Astrocyte (in vitro differentiated cells and primary cell): ENCODE measurements at regions not wholly inside any gene's neighbourhood (a gene's known extent, or its start where the extent isn't known, plus 50 kb on each side); places are given as distances from the start of the nearest gene placed in this dataset.

Experiments
- DNase-seq: peaks from one replicate; pipeline ENCODE4 v3.0.0-alpha.2; 2010; ENCODE audit warnings: low read depth
- FAIRE-seq: peaks from 2 replicates; lab custom pipeline; 2011; peaks lifted over from hg19 to GRCh38; lab: Jason Lieb, UNC
- H2AFZ ChIP-seq: 2 replicates; pipeline ENCODE4 v1.6.0; 2012; ENCODE audit warnings: low read depth, low read length, inconsistent platforms
- H3K27ac ChIP-seq: 2 replicates; pipeline ENCODE4 v1.5.1; 2011; ENCODE audit warnings: low read depth, low read length, inconsistent platforms
- H3K27me3 ChIP-seq: 2 replicates; pipeline ENCODE4 v1.6.0; 2011; ENCODE audit warnings: low read length, inconsistent platforms; ENCODE audit not compliant: insufficient read depth
- H3K36me3 ChIP-seq: 2 replicates; pipeline ENCODE4 v1.5.1; 2011; ENCODE audit warnings: low read length, inconsistent platforms; ENCODE audit not compliant: insufficient read depth
- H3K4me1 ChIP-seq: 2 replicates; pipeline ENCODE4 v1.5.1; 2011; ENCODE audit warnings: low read length, inconsistent platforms; ENCODE audit not compliant: insufficient read depth
- H3K4me2 ChIP-seq: 2 replicates; pipeline ENCODE4 v1.6.0; 2012; ENCODE audit warnings: low read length, inconsistent platforms
- H3K4me3 ChIP-seq: 2 replicates; pipeline ENCODE4 v1.5.1; 2011; ENCODE audit warnings: low read depth, mild to moderate bottlenecking, low read length, inconsistent platforms; ENCODE audit not compliant: insufficient read depth
- H3K79me2 ChIP-seq: 2 replicates; pipeline ENCODE4 v1.6.0; 2012; ENCODE audit warnings: mild to moderate bottlenecking, low read length, inconsistent platforms; ENCODE audit not compliant: insufficient read depth
- H3K9ac ChIP-seq: 2 replicates; pipeline ENCODE4 v1.6.0; 2012; ENCODE audit warnings: mild to moderate bottlenecking, low read length, inconsistent platforms
- H3K9me3 ChIP-seq: 2 replicates; pipeline ENCODE4 v1.5.1; 2012; ENCODE audit warnings: low read depth, mild to moderate bottlenecking, low read length, inconsistent platforms; ENCODE audit not compliant: insufficient read depth
- H4K20me1 ChIP-seq: 2 replicates; pipeline ENCODE4 v1.6.0; 2012; ENCODE audit warnings: low read length, inconsistent platforms; ENCODE audit not compliant: insufficient read depth
- H3K27ac Mint-ChIP-seq: one replicate; pipeline ENCODE4 v1.8.0; 2021; ENCODE audit warnings: mild to moderate bottlenecking, mixed read lengths; ENCODE audit not compliant: unreplicated experiment
- H3K27me3 Mint-ChIP-seq: one replicate; pipeline ENCODE4 v1.8.0; 2021; ENCODE audit warnings: low read depth, mixed read lengths; ENCODE audit not compliant: unreplicated experiment
- H3K36me3 Mint-ChIP-seq: one replicate; pipeline ENCODE4 v1.8.0; 2021; ENCODE audit warnings: low read depth, mixed read lengths; ENCODE audit not compliant: unreplicated experiment
- H3K4me1 Mint-ChIP-seq: one replicate; pipeline ENCODE4 v1.8.0; 2021; ENCODE audit warnings: low read depth, mixed read lengths; ENCODE audit not compliant: unreplicated experiment
- H3K4me3 Mint-ChIP-seq: one replicate; pipeline ENCODE4 v1.8.0; 2021; ENCODE audit warnings: mild to moderate bottlenecking, moderate library complexity, mixed read lengths; ENCODE audit not compliant: unreplicated experiment
- H3K9me3 Mint-ChIP-seq: one replicate; pipeline ENCODE4 v1.8.0; 2021; ENCODE audit warnings: mild to moderate bottlenecking, mixed read lengths; ENCODE audit not compliant: unreplicated experiment
- CTCF ChIP-seq: IDR thresholded peaks from 2 replicates; pipeline ENCODE4 v1.5.1; 2011; ENCODE audit warnings: low read depth, mild to moderate bottlenecking, inconsistent platforms, low read length, moderate library complexity; ENCODE audit not compliant: insufficient read depth
- EZH2 ChIP-seq: IDR thresholded peaks from 2 replicates; pipeline ENCODE4 v1.6.1; 2012; ENCODE audit warnings: mild to moderate bottlenecking, low read length, inconsistent platforms; ENCODE audit not compliant: insufficient read depth

- Histone ChIP-seq H3K27ac (no peak overlapping the region), H4K20me1 (no peaks in the 10 kb centered on the region), H3K9me3 (no peaks in the 10 kb centered on the region), H3K27me3 (peaks cover 6% of the 10 kb centered on the region), H3K4me1 (no peaks in the 10 kb centered on the region), H3K9ac (no peak overlapping the region), H2AFZ (no peak overlapping the region), H3K79me2 (no peaks in the 10 kb centered on the region), H3K4me2 (no peak overlapping the region), H3K4me3 (no peak overlapping the region), H3K36me3 (no peaks in the 10 kb centered on the region)
- peaks cover 19% of the 10 kb centered on the region for H3K27me3 Mint-ChIP-seq
- H3K36me3 Mint-ChIP-seq = no peaks in the 10 kb centered on the region
- no peak overlapping the region for H3K27ac Mint-ChIP-seq
- TF ChIP-seq EZH2 = no peak
- no peak for TF ChIP-seq CTCF
- peaks cover 2% of the 10 kb centered on the region for H3K9me3 Mint-ChIP-seq
- no peak for DNase-seq
- H3K4me1 Mint-ChIP-seq = peaks cover 2% of the 10 kb centered on the region
- no peak overlapping the region for H3K4me3 Mint-ChIP-seq
- no peak for FAIRE-seq
Observed at GRCh38 chr2:205904873-205905272, 181.1 kb downstream of the INO80D start.

GRCh38 chr2:205903549-205904129 is 182.3 kb downstream of the INO80D start:
- no peak overlapping the region for H2AFZ ChIP-seq
- H3K4me2 ChIP-seq = no peak overlapping the region
- H3K9me3 Mint-ChIP-seq = peaks cover 2% of the 10 kb centered on the region
- DNase-seq (no peak), FAIRE-seq (no peak)
- no peaks in the 10 kb centered on the region for H4K20me1 ChIP-seq
- H3K27ac Mint-ChIP-seq = no peak overlapping the region
- H3K27me3 ChIP-seq = peaks cover 5% of the 10 kb centered on the region
- H3K9me3 ChIP-seq = no peaks in the 10 kb centered on the region
- no peak overlapping the region for H3K4me3 Mint-ChIP-seq
- TF ChIP-seq EZH2 = no peak
- peak; percentile 6 for TF ChIP-seq CTCF
- H3K27ac ChIP-seq = no peak overlapping the region
- H3K4me1 ChIP-seq = no peaks in the 10 kb centered on the region
- H3K9ac ChIP-seq = no peak overlapping the region
- H3K79me2 ChIP-seq = no peaks in the 10 kb centered on the region
- no peak overlapping the region for H3K4me3 ChIP-seq
- no peaks in the 10 kb centered on the region for H3K36me3 ChIP-seq
- H3K27me3 Mint-ChIP-seq = peaks cover 22% of the 10 kb centered on the region
- peaks cover 2% of the 10 kb centered on the region for H3K4me1 Mint-ChIP-seq
- H3K36me3 Mint-ChIP-seq = no peaks in the 10 kb centered on the region

GRCh38 chr2:205902900-205903237 is 183.1 kb downstream of the INO80D start:
- TF ChIP-seq EZH2 (no peak), CTCF (no peak)
- no peaks in the 10 kb centered on the region for H3K79me2 ChIP-seq
- no peak for DNase-seq

More at GRCh38 chr2:205902900-205903237, 183.1 kb downstream of the INO80D start:
- no peaks in the 10 kb centered on the region for H3K4me1 Mint-ChIP-seq
- Histone ChIP-seq H3K4me1 (no peaks in the 10 kb centered on the region), H3K9ac (no peak overlapping the region), H2AFZ (no peak overlapping the region), H3K27ac (no peak overlapping the region), H4K20me1 (no peaks in the 10 kb centered on the region), H3K4me3 (no peak overlapping the region), H3K4me2 (no peak overlapping the region), H3K36me3 (no peaks in the 10 kb centered on the region), H3K27me3 (peaks cover 1% of the 10 kb centered on the region), H3K9me3 (no peaks in the 10 kb centered on the region)
- H3K27ac Mint-ChIP-seq = no peak overlapping the region
- no peak overlapping the region for H3K4me3 Mint-ChIP-seq
- H3K9me3 Mint-ChIP-seq = peaks cover 3% of the 10 kb centered on the region
- H3K36me3 Mint-ChIP-seq = no peaks in the 10 kb centered on the region
- peaks cover 24% of the 10 kb centered on the region for H3K27me3 Mint-ChIP-seq
- FAIRE-seq = no peak
